GM19025 (cell line): ENCODE measurements at regions not wholly inside any gene's neighbourhood (a gene's known extent, or its start where the extent isn't known, plus 50 kb on each side); places are given as distances from the start of the nearest gene placed in this dataset.

ENCODE experiments used
- ATAC-seq: cut with Tn5 transposase; IDR thresholded peaks from one replicate; pipeline ENCODE4 v1.9.1; 2021; ENCODE audit warnings: mild to moderate bottlenecking, low read depth, moderate library complexity; ENCODE audit not compliant: unreplicated experiment

- ATAC-seq = no peak
These were observed 179.6 kb upstream of the SGCD start for GRCh38 chr5:156147261-156147943.

GRCh38 chr5:156147944-156148285 is 179.0 kb upstream of the SGCD start:
- no peak for ATAC-seq

DNA sequence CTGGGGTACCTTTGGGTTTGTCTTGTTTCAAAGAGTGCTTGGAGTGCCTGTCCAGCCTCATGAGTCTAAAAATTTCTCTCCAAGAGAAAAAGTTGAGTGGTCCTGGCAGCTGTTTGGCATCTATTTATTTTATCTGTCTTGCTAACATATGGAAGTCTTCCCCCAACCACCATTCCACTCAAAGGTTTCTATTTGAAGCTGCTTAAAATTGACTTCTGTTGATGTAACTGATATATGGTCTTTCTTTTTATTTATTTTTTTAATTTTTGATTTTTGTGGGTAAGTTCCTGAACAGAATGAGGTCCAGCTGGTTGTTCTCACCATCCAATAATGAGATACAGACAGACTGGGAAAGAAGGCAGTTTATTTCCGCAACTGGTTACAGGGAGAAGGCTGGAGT is 178.7 kb upstream of the SGCD start:
- ATAC-seq = no peak

DNA sequence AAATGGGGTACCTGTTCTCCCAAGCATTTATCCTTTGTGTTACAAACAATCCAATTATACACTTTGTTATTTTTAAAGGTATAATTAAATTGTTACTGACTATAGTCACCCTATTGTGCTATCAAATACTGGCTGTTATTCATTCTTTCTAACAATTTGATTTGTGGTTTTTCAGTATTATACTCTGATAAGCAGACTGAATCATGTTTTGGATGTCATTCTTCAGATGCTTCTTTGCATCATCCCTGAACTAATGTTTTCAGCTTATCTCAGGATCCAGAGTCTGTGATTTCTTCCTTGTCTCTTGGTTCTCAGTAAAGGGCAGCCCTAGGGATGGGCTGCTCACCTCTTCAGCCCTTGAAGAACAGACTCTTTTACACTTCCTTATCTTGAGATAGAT is 177.8 kb upstream of the SGCD start:
- ATAC-seq = no peak

- ATAC-seq = no peak
These were observed 173.4 kb upstream of the SGCD start for GRCh38 chr5:156153602-156154001.

GRCh38 chr5:156154757-156155156 is 172.2 kb upstream of the SGCD start:
- ATAC-seq = no peak

GRCh38 chr5:156155598-156155997 is 171.4 kb upstream of the SGCD start:
- ATAC-seq = no peak

DNA sequence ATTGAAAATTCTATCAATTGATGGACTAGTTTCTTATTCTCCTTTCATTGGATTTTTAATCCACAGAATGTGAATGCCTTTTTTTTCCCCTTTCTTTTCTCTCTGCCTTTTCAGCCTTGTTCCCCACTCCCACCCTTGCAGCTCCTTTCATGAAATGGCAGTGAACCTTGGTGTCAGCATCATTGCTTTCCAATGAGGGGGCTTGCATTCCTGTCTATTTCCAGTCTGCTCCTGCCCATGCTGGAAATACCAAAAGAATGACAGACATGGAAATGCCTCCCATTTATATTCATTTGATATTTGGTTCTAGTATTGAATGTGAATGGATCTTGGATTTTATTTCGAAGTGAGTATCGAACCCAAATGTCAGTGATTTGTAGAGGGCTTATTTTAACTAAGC is 162.7 kb upstream of the SGCD start:
- ATAC-seq = no peak

DNA sequence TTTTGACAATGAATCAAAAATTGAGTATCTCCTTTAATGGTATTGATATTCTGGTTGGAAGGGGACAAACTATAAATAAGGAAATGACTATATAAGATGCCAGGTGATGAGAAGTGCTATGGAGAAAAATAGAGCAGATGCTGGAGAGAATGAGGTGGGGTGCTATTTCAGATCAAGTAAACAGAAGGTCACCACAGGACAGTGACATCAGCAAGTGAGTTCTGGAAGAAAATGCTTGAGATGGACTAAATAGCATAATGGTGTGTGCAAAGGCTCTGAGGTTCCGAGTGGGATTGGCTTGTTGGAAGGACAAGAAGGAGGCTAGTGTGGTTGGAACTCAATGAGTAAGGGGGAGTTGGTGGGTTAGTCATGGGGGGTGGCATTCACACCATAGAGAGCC is 157.5 kb upstream of the SGCD start:
- no peak for ATAC-seq

DNA sequence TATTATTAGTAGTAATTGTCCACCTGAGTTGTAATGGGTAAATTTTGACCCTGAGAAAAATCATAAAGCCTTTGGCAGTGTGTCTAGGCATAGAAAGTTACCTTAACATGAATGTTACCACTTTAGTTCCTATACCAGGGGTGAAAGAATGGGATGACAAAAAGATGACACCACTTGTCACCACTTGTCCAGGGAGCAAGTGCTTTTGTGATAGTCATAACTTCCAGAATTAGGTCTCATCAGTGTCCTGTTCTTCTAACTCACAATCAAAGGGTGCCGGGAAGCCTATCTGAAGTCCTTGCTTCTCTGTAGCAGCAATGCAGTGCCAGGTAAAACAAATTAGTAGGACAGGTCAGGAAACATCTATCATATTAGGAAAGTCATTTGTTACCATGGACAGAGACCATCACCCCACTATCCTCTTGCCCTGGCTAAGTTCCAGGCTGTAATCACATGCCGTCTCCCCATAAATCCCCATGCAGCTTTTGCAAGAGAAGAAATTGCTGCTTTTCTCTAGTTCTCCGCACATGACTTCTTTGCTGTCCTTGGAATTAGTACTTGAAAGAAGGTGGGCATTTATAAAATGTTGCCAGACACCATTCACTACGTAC is 156.5 kb upstream of the SGCD start:
- ATAC-seq = no peak

DNA sequence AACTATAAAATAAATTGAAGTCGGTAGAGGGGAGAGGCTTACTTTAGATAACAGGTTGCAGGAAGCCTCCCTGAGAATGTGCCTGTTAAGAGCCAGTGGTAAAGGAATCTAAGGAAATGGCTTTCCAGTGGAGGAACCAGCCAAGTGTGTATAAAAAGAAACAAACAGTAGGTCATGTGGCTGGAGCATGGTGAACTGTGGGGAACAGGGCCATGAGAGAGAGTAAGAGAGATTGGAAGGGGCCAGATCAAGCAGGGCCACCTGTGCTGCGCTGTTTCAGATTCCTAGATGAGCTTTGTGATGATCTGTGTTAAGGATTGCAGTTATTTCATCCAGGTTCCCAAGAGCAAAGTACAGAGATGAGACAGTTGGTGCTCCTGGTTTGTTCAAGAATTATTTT is 152.7 kb upstream of the SGCD start:
- ATAC-seq = no peak

- ATAC-seq = no peak
These were observed 148.8 kb upstream of the SGCD start for GRCh38 chr5:156178117-156178516.

- no peak for ATAC-seq
These were observed 145.3 kb upstream of the SGCD start for GRCh38 chr5:156181656-156182055.

- no peak for ATAC-seq
These were observed 144.6 kb upstream of the SGCD start for GRCh38 chr5:156182174-156182967.

- ATAC-seq = no peak
These were observed 140.2 kb upstream of the SGCD start for GRCh38 chr5:156186760-156187159.

- no peak for ATAC-seq
These were observed 138.9 kb upstream of the SGCD start for GRCh38 chr5:156188016-156188415.

GRCh38 chr5:156189628-156190027 is 137.3 kb upstream of the SGCD start:
- no peak for ATAC-seq

DNA sequence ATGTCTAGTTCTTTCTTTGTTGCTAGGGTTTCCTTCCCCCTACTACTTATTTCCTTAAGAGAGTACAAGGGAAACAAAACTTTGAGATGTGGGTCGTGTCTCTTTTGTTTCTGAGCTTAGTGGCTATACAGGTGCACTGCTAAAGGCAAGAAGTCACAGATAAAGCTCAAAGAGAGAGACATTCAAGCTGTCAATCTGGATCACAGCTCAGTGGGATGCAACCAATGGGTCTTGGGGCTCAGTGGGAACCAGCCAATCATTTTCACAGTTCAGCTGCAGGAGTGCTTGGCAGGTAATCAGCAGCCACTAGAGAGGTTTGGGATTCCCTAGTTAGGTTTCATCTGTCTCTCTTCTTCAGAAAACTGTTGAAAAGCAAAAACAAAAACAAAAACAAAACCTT is 135.4 kb upstream of the SGCD start:
- ATAC-seq = no peak

DNA sequence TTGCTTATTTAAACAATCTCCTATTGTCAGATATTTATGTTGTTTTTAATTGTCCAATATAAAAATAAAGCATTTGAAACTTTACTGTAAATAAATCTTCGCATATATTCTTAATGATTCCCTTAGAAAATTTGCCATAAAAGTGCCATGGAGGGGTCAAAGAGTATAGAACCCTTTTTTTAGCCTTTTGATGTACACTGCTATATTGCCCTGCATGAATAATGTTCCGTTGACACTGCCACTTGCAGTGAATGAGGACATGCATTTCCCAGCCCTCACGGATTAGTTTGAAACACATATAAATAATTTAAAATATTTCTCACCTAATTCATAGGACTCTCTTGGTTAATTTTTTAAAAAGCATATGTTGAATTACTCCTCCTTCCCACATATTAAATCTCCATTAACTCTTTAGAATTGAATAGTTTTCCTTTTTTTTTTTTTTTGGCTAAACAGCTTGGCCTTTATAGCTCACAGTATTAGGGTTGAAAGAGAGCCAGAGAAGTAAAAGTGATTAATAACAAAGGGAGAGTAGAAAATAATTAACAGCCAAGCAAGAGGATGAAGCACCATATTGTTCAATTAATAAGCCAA is 129.8 kb upstream of the SGCD start:
- ATAC-seq = no peak

GRCh38 chr5:156199045-156199444 is 127.9 kb upstream of the SGCD start:
- ATAC-seq = no peak

GRCh38 chr5:156200938-156201787 is 125.8 kb upstream of the SGCD start:
- ATAC-seq = no peak
